ENCODE measurements at regions not wholly inside any gene's neighbourhood (a gene's known extent, or its start where the extent isn't known, plus 50 kb on each side); places are given as distances from the start of the nearest gene placed in this dataset.

DNA sequence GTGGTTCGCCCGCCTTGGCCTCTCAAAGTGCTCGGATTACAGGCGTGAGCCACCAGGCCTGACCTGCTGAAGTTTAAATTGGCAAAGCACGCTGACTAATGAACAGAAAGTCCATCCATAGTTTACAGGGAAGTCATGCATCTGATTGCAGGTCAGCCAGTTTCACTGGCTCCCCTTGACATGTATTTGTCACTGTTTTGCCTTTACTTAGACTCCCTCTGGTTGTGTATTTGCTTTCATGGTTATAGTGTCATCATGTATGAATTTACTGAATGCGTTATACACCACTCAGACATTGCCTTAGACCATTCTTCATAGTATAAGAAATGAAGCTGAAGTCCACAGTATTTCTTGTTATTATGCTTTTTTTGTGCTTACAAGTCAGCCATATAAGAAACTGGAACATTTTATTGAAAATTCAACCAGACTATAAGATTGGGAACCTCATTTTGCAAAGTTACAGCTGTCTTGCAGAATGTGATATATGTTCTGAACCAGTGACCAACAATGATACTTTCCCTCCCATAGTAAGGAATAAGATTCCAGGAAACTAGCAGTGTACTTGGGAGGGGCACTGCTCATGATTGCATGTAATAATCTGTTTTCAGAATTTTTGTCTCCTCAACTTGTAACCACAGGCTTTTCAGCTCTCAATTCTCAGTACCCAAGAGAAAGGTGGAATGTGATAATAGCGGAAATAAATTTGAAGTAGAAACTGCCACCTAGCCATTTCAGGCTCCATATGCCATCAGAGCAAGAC lies 51.9 kb upstream of the ATF7IP start:
- Mint-ChIP-seq H3K4me1 (no peaks in the 10 kb centered on the region), H3K4me3 (no peak overlapping the region), H3K36me3 (no peaks in the 10 kb centered on the region), H3K27ac (no peak overlapping the region), H3K9me3 (peaks cover 2% of the 10 kb centered on the region), H3K27me3 (no peaks in the 10 kb centered on the region)
- DNase-seq, result no peak
- CTCF ChIA-PET, result no interaction called here

- no peak for DNase-seq
- H3K27ac Mint-ChIP-seq, result no peak overlapping the region
- peaks cover 2% of the 10 kb centered on the region for H3K9me3 Mint-ChIP-seq
- H3K27me3 Mint-ChIP-seq, result no peaks in the 10 kb centered on the region
- CTCF ChIA-PET, result no interaction called here
- H3K36me3 Mint-ChIP-seq, result no peaks in the 10 kb centered on the region
- H3K4me3 Mint-ChIP-seq, result no peak overlapping the region
- no peaks in the 10 kb centered on the region for H3K4me1 Mint-ChIP-seq
Observed at GRCh38 chr12:14314801-14315200, 50.7 kb upstream of the ATF7IP start.

DNA sequence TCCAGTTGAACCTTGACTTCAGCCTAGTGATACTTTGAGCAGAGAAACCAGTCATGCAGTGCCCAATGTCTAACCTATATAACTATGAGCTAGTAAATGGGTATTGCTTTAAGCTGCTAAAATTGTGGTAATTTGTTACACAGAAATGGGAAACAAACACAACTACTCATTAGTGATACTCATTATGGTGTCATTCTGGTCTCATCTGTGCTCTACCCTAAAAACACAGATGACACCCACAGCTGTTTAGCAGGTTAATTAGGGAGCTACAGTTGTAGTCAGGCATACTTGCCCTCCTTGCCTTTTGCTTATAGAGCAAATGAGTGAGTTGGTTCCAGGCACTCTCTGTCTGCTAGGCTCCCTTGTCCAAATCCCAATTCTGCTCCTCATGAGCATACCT lies 50.0 kb upstream of the ATF7IP start:
- H3K9me3 Mint-ChIP-seq, result peaks cover 2% of the 10 kb centered on the region
- H3K4me3 Mint-ChIP-seq, result no peak overlapping the region
- H3K27me3 Mint-ChIP-seq, result no peaks in the 10 kb centered on the region
- DNase-seq, result no peak
- CTCF ChIA-PET, result no interaction called here
- H3K4me1 Mint-ChIP-seq, result no peaks in the 10 kb centered on the region
- no peak overlapping the region for H3K27ac Mint-ChIP-seq
- H3K36me3 Mint-ChIP-seq, result no peaks in the 10 kb centered on the region
